ENCODE measurements at regions not wholly inside any gene's neighbourhood (a gene's known extent, or its start where the extent isn't known, plus 50 kb on each side); places are given as distances from the start of the nearest gene placed in this dataset.

DNA sequence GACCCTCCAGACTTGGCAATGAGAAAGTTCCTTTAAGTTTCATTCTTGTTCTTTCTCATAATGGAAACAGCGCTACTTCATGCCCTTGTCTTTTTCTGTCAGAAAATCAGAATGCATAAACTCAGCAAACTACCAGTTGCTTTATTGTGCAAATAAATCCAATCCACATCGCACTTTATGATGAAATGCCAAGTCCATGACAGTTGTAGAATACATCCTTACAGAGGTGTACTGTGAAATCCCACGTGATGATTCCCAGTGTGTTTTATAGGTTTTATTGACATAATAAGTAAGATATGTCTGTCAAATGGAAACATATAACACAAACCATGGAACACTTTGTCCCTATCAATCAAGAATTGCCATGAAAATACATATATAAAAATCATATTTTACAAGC is 295.0 kb downstream of the PCDH7 start:
- in situ Hi-C loops (cut with HindIII; ENCODE audit: low sequenced_read_pairs), result no loop called here
- DNase-seq (ENCODE audit: low read depth, low spot score), result no peak
- TF ChIP-seq, protein P1, sequence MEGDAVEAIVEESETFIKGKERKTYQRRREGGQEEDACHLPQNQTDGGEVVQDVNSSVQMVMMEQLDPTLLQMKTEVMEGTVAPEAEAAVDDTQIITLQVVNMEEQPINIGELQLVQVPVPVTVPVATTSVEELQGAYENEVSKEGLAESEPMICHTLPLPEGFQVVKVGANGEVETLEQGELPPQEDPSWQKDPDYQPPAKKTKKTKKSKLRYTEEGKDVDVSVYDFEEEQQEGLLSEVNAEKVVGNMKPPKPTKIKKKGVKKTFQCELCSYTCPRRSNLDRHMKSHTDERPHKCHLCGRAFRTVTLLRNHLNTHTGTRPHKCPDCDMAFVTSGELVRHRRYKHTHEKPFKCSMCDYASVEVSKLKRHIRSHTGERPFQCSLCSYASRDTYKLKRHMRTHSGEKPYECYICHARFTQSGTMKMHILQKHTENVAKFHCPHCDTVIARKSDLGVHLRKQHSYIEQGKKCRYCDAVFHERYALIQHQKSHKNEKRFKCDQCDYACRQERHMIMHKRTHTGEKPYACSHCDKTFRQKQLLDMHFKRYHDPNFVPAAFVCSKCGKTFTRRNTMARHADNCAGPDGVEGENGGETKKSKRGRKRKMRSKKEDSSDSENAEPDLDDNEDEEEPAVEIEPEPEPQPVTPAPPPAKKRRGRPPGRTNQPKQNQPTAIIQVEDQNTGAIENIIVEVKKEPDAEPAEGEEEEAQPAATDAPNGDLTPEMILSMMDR (IDR thresholded peaks at IDR 0.05; ENCODE audit: low read depth, low read length), result no peak
- H3K4me3 ChIP-seq (ENCODE audit: low read depth, low read length), result no peak overlapping the region

DNA sequence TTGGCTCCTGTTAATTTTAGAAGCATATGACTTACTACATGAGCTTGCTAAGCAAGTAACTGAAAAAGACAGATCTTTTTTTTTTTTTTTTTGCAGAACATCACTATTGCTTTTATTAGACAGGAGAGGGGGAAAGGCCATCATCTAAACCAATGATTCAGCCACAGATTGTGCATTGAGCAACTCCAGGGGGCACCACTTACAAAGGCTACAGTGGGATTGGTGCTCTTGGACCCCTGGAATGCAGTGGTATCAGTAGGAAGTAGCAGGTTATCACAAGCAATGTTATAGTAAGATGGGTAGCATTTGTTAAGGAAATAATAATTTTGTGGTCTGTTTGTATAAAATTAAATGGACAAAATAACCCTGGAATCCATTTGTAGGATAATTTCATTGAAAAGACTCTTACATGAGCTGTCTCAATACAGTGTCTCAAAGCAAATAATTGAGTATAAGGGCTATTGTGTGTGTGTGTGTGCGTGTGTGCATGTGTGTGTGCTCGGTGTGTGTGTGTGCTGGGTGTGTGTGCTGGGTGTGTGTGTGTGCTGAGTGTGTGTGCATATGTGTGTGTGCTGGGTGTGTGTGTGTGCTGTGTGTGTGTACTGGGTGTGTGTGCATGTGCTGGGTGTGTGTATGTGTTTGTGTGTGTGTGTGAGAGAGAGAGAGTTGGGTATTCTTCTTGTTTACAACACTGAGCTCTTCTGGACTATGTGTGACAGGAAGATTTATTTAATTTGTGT is 296.3 kb downstream of the PCDH7 start:
- no peak for DNase-seq (ENCODE audit: low read depth, low spot score)
- H3K4me3 ChIP-seq (ENCODE audit: low read depth, low read length), result no peak overlapping the region
- TF ChIP-seq, protein P1 (IDR thresholded peaks at IDR 0.05; ENCODE audit: low read depth, low read length), result no peak
- in situ Hi-C loops (cut with HindIII; ENCODE audit: low sequenced_read_pairs), result no loop called here

DNA sequence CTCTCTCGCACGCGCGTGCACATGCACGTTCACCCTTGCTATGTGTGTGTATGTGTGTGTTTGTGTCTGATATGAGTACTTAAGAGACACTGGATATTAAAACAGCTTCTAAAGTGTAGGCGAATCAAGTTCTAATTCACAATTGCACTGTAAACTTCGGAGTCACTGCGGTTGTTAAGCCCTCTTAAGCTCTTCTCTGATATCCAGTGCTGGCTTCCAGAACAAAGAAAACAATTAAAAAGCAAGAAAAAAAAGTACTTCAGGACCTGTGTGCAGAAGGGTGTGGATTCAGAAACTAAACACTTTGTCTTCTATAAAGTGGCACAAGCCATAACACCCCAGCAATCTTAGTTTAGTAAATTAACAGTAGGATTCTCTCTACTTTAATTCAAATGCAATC is 300.2 kb downstream of the PCDH7 start:
- in situ Hi-C loops (cut with HindIII; ENCODE audit: low sequenced_read_pairs), result no loop called here
- no peak for DNase-seq (ENCODE audit: low read depth, low spot score)

DNA sequence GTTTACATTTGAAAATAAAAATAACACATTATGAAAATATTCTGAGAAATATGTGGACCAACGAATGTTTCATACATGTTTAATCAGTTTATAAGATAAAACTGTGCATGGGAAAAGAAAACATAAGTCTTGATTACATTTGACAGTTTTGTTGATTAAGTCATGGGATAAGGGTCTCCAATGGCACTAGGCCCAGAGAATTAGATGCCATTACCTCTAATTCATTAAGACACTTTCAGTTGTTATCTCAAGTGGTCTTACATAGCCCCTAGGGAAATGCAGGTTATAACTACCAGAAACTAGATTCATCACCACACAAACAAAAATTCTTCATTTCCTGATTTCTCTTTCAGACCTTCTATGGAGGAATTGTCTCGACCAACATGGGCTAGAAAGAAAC is 300.8 kb downstream of the PCDH7 start:
- in situ Hi-C loops (cut with HindIII; ENCODE audit: low sequenced_read_pairs), result no loop called here
- no peak for DNase-seq (ENCODE audit: low read depth, low spot score)
- H3K4me3 ChIP-seq (ENCODE audit: low read depth, low read length), result no peak overlapping the region
- TF ChIP-seq, protein P1 (IDR thresholded peaks at IDR 0.05; ENCODE audit: low read depth, low read length), result no peak

More for the DNA sequence above, 300.2 kb downstream of the PCDH7 start:
- no peak overlapping the region for H3K4me3 ChIP-seq (ENCODE audit: low read depth, low read length)
- TF ChIP-seq, protein P1 (IDR thresholded peaks at IDR 0.05; ENCODE audit: low read depth, low read length), result no peak

- no peak for DNase-seq (ENCODE audit: low read depth, low spot score)
- no peak overlapping the region for H3K4me3 ChIP-seq (ENCODE audit: low read depth, low read length)
- TF ChIP-seq, protein P1 (IDR thresholded peaks at IDR 0.05; ENCODE audit: low read depth, low read length), result no peak
- in situ Hi-C loops (cut with HindIII; ENCODE audit: low sequenced_read_pairs), result no loop called here
Measured at GRCh38 chr4:31022702-31023101, 302.5 kb downstream of the PCDH7 start.

GRCh38 chr4:31023109-31023508 is 302.9 kb downstream of the PCDH7 start:
- no peak overlapping the region for H3K4me3 ChIP-seq (ENCODE audit: low read depth, low read length)
- in situ Hi-C loops (cut with HindIII; ENCODE audit: low sequenced_read_pairs), result no loop called here
- TF ChIP-seq, protein P1 (IDR thresholded peaks at IDR 0.05; ENCODE audit: low read depth, low read length), result no peak
- no peak for DNase-seq (ENCODE audit: low read depth, low spot score)

Measured in astrocyte of the spinal cord (primary cell).